Astrocyte (in vitro differentiated cells and primary cell): ENCODE measurements at regions not wholly inside any gene's neighbourhood (a gene's known extent, or its start where the extent isn't known, plus 50 kb on each side); places are given as distances from the start of the nearest gene placed in this dataset.

Experiments used
- DNase-seq: peaks from one replicate; pipeline ENCODE4 v3.0.0-alpha.2; 2010; ENCODE audit warnings: low read depth
- FAIRE-seq: peaks from 2 replicates; lab custom pipeline; 2011; peaks lifted over from hg19 to GRCh38; lab: Jason Lieb, UNC
- H2AFZ ChIP-seq: 2 replicates; pipeline ENCODE4 v1.6.0; 2012; ENCODE audit warnings: low read depth, low read length, inconsistent platforms
- H3K27ac ChIP-seq: 2 replicates; pipeline ENCODE4 v1.5.1; 2011; ENCODE audit warnings: low read depth, low read length, inconsistent platforms
- H3K27me3 ChIP-seq: 2 replicates; pipeline ENCODE4 v1.6.0; 2011; ENCODE audit warnings: low read length, inconsistent platforms; ENCODE audit not compliant: insufficient read depth
- H3K36me3 ChIP-seq: 2 replicates; pipeline ENCODE4 v1.5.1; 2011; ENCODE audit warnings: low read length, inconsistent platforms; ENCODE audit not compliant: insufficient read depth
- H3K4me1 ChIP-seq: 2 replicates; pipeline ENCODE4 v1.5.1; 2011; ENCODE audit warnings: low read length, inconsistent platforms; ENCODE audit not compliant: insufficient read depth
- H3K4me2 ChIP-seq: 2 replicates; pipeline ENCODE4 v1.6.0; 2012; ENCODE audit warnings: low read length, inconsistent platforms
- H3K4me3 ChIP-seq: 2 replicates; pipeline ENCODE4 v1.5.1; 2011; ENCODE audit warnings: low read depth, mild to moderate bottlenecking, low read length, inconsistent platforms; ENCODE audit not compliant: insufficient read depth
- H3K79me2 ChIP-seq: 2 replicates; pipeline ENCODE4 v1.6.0; 2012; ENCODE audit warnings: mild to moderate bottlenecking, low read length, inconsistent platforms; ENCODE audit not compliant: insufficient read depth
- H3K9ac ChIP-seq: 2 replicates; pipeline ENCODE4 v1.6.0; 2012; ENCODE audit warnings: mild to moderate bottlenecking, low read length, inconsistent platforms
- H3K9me3 ChIP-seq: 2 replicates; pipeline ENCODE4 v1.5.1; 2012; ENCODE audit warnings: low read depth, mild to moderate bottlenecking, low read length, inconsistent platforms; ENCODE audit not compliant: insufficient read depth
- H4K20me1 ChIP-seq: 2 replicates; pipeline ENCODE4 v1.6.0; 2012; ENCODE audit warnings: low read length, inconsistent platforms; ENCODE audit not compliant: insufficient read depth
- H3K27ac Mint-ChIP-seq: one replicate; pipeline ENCODE4 v1.8.0; 2021; ENCODE audit warnings: mild to moderate bottlenecking, mixed read lengths; ENCODE audit not compliant: unreplicated experiment
- H3K27me3 Mint-ChIP-seq: one replicate; pipeline ENCODE4 v1.8.0; 2021; ENCODE audit warnings: low read depth, mixed read lengths; ENCODE audit not compliant: unreplicated experiment
- H3K36me3 Mint-ChIP-seq: one replicate; pipeline ENCODE4 v1.8.0; 2021; ENCODE audit warnings: low read depth, mixed read lengths; ENCODE audit not compliant: unreplicated experiment
- H3K4me1 Mint-ChIP-seq: one replicate; pipeline ENCODE4 v1.8.0; 2021; ENCODE audit warnings: low read depth, mixed read lengths; ENCODE audit not compliant: unreplicated experiment
- H3K4me3 Mint-ChIP-seq: one replicate; pipeline ENCODE4 v1.8.0; 2021; ENCODE audit warnings: mild to moderate bottlenecking, moderate library complexity, mixed read lengths; ENCODE audit not compliant: unreplicated experiment
- H3K9me3 Mint-ChIP-seq: one replicate; pipeline ENCODE4 v1.8.0; 2021; ENCODE audit warnings: mild to moderate bottlenecking, mixed read lengths; ENCODE audit not compliant: unreplicated experiment
- EZH2 ChIP-seq: IDR thresholded peaks from 2 replicates; pipeline ENCODE4 v1.6.1; 2012; ENCODE audit warnings: mild to moderate bottlenecking, low read length, inconsistent platforms; ENCODE audit not compliant: insufficient read depth
- TF ChIP-seq, protein P1 (sequence below): IDR thresholded peaks from 2 replicates; pipeline ENCODE4 v1.5.1; 2011; ENCODE audit warnings: low read depth, mild to moderate bottlenecking, inconsistent platforms, low read length, moderate library complexity; ENCODE audit not compliant: insufficient read depth

- Histone ChIP-seq H3K36me3 (no peaks in the 10 kb centered on the region), H3K4me2 (no peak overlapping the region), H3K27me3 (no peaks in the 10 kb centered on the region), H3K4me3 (no peak overlapping the region), H4K20me1 (no peaks in the 10 kb centered on the region), H3K27ac (no peak overlapping the region), H3K4me1 (no peaks in the 10 kb centered on the region), H3K79me2 (no peaks in the 10 kb centered on the region), H2AFZ (no peak overlapping the region), H3K9ac (no peak overlapping the region), H3K9me3 (no peaks in the 10 kb centered on the region)
- DNase-seq (no peak), FAIRE-seq (no peak)
- Mint-ChIP-seq H3K36me3 (no peaks in the 10 kb centered on the region), H3K4me3 (no peak overlapping the region), H3K4me1 (no peaks in the 10 kb centered on the region), H3K27ac (no peak overlapping the region), H3K27me3 (no peaks in the 10 kb centered on the region), H3K9me3 (no peaks in the 10 kb centered on the region)
- TF ChIP-seq EZH2 = no peak
- TF ChIP-seq, protein P1, sequence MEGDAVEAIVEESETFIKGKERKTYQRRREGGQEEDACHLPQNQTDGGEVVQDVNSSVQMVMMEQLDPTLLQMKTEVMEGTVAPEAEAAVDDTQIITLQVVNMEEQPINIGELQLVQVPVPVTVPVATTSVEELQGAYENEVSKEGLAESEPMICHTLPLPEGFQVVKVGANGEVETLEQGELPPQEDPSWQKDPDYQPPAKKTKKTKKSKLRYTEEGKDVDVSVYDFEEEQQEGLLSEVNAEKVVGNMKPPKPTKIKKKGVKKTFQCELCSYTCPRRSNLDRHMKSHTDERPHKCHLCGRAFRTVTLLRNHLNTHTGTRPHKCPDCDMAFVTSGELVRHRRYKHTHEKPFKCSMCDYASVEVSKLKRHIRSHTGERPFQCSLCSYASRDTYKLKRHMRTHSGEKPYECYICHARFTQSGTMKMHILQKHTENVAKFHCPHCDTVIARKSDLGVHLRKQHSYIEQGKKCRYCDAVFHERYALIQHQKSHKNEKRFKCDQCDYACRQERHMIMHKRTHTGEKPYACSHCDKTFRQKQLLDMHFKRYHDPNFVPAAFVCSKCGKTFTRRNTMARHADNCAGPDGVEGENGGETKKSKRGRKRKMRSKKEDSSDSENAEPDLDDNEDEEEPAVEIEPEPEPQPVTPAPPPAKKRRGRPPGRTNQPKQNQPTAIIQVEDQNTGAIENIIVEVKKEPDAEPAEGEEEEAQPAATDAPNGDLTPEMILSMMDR = no peak
These were observed 380.2 kb upstream of the ADGRL4 start for GRCh38 chr1:79386730-79387129.

GRCh38 chr1:79380078-79380477, 373.5 kb upstream of the ADGRL4 start:
- H3K79me2 ChIP-seq = no peaks in the 10 kb centered on the region
- no peaks in the 10 kb centered on the region for H3K9me3 Mint-ChIP-seq
- no peak overlapping the region for H3K27ac Mint-ChIP-seq
- H3K27ac ChIP-seq = no peak overlapping the region
- no peaks in the 10 kb centered on the region for H3K4me1 ChIP-seq
- H3K4me3 ChIP-seq = no peak overlapping the region
- H3K36me3 ChIP-seq = no peaks in the 10 kb centered on the region
- H3K9me3 ChIP-seq = no peaks in the 10 kb centered on the region
- H3K4me1 Mint-ChIP-seq = no peaks in the 10 kb centered on the region
- no peak overlapping the region for H3K4me2 ChIP-seq
- no peak overlapping the region for H2AFZ ChIP-seq
- no peak for DNase-seq
- H3K27me3 Mint-ChIP-seq = no peaks in the 10 kb centered on the region
- no peaks in the 10 kb centered on the region for H3K36me3 Mint-ChIP-seq
- H4K20me1 ChIP-seq = no peaks in the 10 kb centered on the region
- no peaks in the 10 kb centered on the region for H3K27me3 ChIP-seq
- no peak for FAIRE-seq
- TF ChIP-seq, protein P1 = no peak
- TF ChIP-seq EZH2 = no peak
- no peak overlapping the region for H3K9ac ChIP-seq
- H3K4me3 Mint-ChIP-seq = no peak overlapping the region

DNA sequence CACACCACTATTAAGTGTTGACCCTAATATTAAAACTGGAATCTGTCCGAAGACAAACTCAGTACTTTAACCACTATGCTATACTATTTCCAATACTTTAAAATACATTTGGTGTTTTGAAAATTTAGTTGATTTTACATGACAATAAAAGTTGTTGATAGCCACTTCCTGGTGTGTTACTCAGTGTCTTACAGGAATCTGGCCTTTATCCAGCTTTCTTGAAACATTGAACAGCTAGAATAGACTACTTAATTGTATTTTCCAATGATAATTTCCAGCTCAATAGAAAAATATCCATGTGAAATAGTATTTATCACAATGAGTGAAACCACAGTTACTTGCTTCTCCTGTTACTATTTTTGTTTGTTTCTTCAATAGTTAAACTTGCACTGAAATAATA, 369.6 kb upstream of the ADGRL4 start:
- Histone ChIP-seq H3K4me1 (no peaks in the 10 kb centered on the region), H2AFZ (no peak overlapping the region), H3K27me3 (no peaks in the 10 kb centered on the region), H3K27ac (no peak overlapping the region), H4K20me1 (no peaks in the 10 kb centered on the region), H3K4me2 (no peak overlapping the region), H3K79me2 (no peaks in the 10 kb centered on the region), H3K4me3 (no peak overlapping the region), H3K9ac (no peak overlapping the region), H3K9me3 (no peaks in the 10 kb centered on the region), H3K36me3 (no peaks in the 10 kb centered on the region)
- FAIRE-seq = no peak
- Mint-ChIP-seq H3K36me3 (no peaks in the 10 kb centered on the region), H3K4me1 (no peaks in the 10 kb centered on the region), H3K4me3 (no peak overlapping the region), H3K9me3 (no peaks in the 10 kb centered on the region), H3K27ac (no peak overlapping the region), H3K27me3 (no peaks in the 10 kb centered on the region)
- no peak for TF ChIP-seq EZH2
- TF ChIP-seq, protein P1 = no peak
- no peak for DNase-seq
